HCT116 (cell line): ENCODE measurements at regions not wholly inside any gene's neighbourhood (a gene's known extent, or its start where the extent isn't known, plus 50 kb on each side); places are given as distances from the start of the nearest gene placed in this dataset.

Experiments
- CEBPB ChIP-seq: IDR thresholded peaks from 2 replicates; pipeline ENCODE4 v1.6.1; 2012; ENCODE audit warnings: low read depth
- TF ChIP-seq, protein P1 (sequence below), 3 experiments: fragments of 200-600 bp in 1 of 3; sonication (generic) in 1 of 3; IDR thresholded peaks in 2 of 3; conservative IDR thresholded peaks in 1 of 3; 2 replicates each; pipeline ENCODE4 v1.5.1; 2012 to 2017; ENCODE audit warnings: low read depth in 2 of 3, low read length in 2 of 3, antibody characterized with exemption in 1 of 3, borderline replicate concordance in 1 of 3, control low read depth in 1 of 3, mild to moderate bottlenecking in 1 of 3, mixed read lengths in 1 of 3, mixed run types in 1 of 3, moderate library complexity in 1 of 3; ENCODE audit not compliant: insufficient read depth in 1 of 3
- TF ChIP-seq, protein P2 (sequence below): IDR thresholded peaks from 2 replicates; pipeline ENCODE4 v1.6.1; 2012; ENCODE audit warnings: low read depth

DNA sequence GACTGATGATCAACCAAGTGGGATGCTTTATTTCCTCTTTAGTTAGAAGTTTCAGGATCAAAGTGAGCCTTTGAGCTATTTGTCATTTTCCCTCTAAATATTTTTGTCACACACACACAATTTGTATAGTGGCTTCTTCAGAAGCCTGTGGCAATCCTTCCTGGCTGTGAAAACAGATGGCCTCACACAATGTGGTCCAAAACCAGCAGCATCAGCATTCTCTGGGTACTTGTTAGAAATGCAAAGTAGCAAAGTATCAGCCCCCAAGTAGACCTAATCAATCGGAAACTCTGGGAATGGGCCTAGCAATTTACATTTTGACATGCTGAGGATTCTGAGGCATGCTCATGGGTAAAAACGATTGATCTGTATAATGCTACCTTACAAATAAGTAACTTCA, 115.9 kb downstream of the PAX1 start:
- TF ChIP-seq, protein P1, sequence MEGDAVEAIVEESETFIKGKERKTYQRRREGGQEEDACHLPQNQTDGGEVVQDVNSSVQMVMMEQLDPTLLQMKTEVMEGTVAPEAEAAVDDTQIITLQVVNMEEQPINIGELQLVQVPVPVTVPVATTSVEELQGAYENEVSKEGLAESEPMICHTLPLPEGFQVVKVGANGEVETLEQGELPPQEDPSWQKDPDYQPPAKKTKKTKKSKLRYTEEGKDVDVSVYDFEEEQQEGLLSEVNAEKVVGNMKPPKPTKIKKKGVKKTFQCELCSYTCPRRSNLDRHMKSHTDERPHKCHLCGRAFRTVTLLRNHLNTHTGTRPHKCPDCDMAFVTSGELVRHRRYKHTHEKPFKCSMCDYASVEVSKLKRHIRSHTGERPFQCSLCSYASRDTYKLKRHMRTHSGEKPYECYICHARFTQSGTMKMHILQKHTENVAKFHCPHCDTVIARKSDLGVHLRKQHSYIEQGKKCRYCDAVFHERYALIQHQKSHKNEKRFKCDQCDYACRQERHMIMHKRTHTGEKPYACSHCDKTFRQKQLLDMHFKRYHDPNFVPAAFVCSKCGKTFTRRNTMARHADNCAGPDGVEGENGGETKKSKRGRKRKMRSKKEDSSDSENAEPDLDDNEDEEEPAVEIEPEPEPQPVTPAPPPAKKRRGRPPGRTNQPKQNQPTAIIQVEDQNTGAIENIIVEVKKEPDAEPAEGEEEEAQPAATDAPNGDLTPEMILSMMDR (IDR thresholded peaks at IDR 0.05 in 2 of 3, conservative IDR thresholded peaks at IDR 0.05 in 1 of 3; ENCODE audit: borderline replicate concordance in 1 of 3, insufficient read depth in 1 of 3, low read depth in 2 of 3, low read length in 2 of 3), result no peak
- TF ChIP-seq CEBPB, result no peak
- TF ChIP-seq, protein P2, sequence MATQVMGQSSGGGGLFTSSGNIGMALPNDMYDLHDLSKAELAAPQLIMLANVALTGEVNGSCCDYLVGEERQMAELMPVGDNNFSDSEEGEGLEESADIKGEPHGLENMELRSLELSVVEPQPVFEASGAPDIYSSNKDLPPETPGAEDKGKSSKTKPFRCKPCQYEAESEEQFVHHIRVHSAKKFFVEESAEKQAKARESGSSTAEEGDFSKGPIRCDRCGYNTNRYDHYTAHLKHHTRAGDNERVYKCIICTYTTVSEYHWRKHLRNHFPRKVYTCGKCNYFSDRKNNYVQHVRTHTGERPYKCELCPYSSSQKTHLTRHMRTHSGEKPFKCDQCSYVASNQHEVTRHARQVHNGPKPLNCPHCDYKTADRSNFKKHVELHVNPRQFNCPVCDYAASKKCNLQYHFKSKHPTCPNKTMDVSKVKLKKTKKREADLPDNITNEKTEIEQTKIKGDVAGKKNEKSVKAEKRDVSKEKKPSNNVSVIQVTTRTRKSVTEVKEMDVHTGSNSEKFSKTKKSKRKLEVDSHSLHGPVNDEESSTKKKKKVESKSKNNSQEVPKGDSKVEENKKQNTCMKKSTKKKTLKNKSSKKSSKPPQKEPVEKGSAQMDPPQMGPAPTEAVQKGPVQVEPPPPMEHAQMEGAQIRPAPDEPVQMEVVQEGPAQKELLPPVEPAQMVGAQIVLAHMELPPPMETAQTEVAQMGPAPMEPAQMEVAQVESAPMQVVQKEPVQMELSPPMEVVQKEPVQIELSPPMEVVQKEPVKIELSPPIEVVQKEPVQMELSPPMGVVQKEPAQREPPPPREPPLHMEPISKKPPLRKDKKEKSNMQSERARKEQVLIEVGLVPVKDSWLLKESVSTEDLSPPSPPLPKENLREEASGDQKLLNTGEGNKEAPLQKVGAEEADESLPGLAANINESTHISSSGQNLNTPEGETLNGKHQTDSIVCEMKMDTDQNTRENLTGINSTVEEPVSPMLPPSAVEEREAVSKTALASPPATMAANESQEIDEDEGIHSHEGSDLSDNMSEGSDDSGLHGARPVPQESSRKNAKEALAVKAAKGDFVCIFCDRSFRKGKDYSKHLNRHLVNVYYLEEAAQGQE, result no peak
